K562 (cell line): ENCODE measurements at regions not wholly inside any gene's neighbourhood (a gene's known extent, or its start where the extent isn't known, plus 50 kb on each side); places are given as distances from the start of the nearest gene placed in this dataset.

ENCODE experiments used
- ATAC-seq: fragments of 200-7000 bp; cut with Tn5 transposase; 3 replicates; pipeline ENCODE4 v1.9.1; 2020; ENCODE audit warnings: moderate library complexity
- BruUV-seq: library from RNA; stranded (reverse); fragments of 400-500 nt; replicated peaks from 2 replicates; lab custom pipeline; 2021; lab: Mats Ljungman, UMichigan
- CTCF ChIA-PET: fragments of 300-600 bp; formaldehyde crosslinking; extraction: SDS; loops from one replicate; lab custom pipeline; 2021; ENCODE audit warnings: low intra/inter-chr PET ratio; lab: Yijun Ruan, JAX
- POLR2A ChIA-PET: fragments of 300-600, 350-650 bp; sonication (Branson Sonifier 250); formaldehyde crosslinking; extraction: SDS; loops from one replicate; lab custom pipeline; 2021; ENCODE audit warnings: antibody characterized with exemption, inconsistent platforms; lab: Yijun Ruan, JAX
- DNase-seq, 4 experiments: peaks; one replicate each; pipeline versions ENCODE4 v3.0.0 to v3.0.0-alpha.2; 2011 to 2018; ENCODE audit warnings: low spot score in 3 of 4, mixed read lengths in 3 of 4; ENCODE audit errors: extremely low read depth in 1 of 4
- FAIRE-seq: peaks from 2 replicates; lab custom pipeline; 2011; peaks lifted over from hg19 to GRCh38; lab: Jason Lieb, UNC
- H2AFZ ChIP-seq: 2 replicates; pipeline ENCODE4 v1.6.0; 2011; ENCODE audit warnings: low read depth, low read length, control low read depth, inconsistent platforms
- H3K27ac ChIP-seq: fragments of 200-600 bp; 3 replicates; pipeline ENCODE4 v1.8.0; 2011; ENCODE audit warnings: low read depth, mild to moderate bottlenecking, control low read depth, inconsistent platforms, low read length, moderate library complexity, mixed read lengths; ENCODE audit errors: extremely low read depth
- H3K27me3 ChIP-seq, 2 experiments: fragments of 300-600 bp in 1 of 2; 2 replicates in 1 of 2; 3 replicates in 1 of 2; pipeline versions ENCODE4 v1.6.0 to v1.8.0; 2011; ENCODE audit warnings: inconsistent platforms in 2 of 2, low read length in 2 of 2, mild to moderate bottlenecking in 1 of 2, mixed read lengths in 1 of 2, moderate library complexity in 1 of 2; ENCODE audit not compliant: control insufficient read depth in 2 of 2, insufficient read depth in 2 of 2
- H3K36me3 ChIP-seq: fragments of 300-600 bp; 3 replicates; pipeline ENCODE4 v1.8.0; 2011; ENCODE audit warnings: mild to moderate bottlenecking, low read length, inconsistent platforms; ENCODE audit not compliant: control insufficient read depth, insufficient read depth
- H3K4me1 ChIP-seq, 2 experiments: fragments of 200-600 bp in 1 of 2; replicated peaks in 1 of 2; 2 replicates in 1 of 2; 3 replicates in 1 of 2; pipeline versions ENCODE4 v1.5.1 to v1.8.0; 2011; ENCODE audit warnings: inconsistent platforms in 2 of 2, low read length in 2 of 2, mild to moderate bottlenecking in 1 of 2, mixed read lengths in 1 of 2, moderate library complexity in 1 of 2; ENCODE audit not compliant: control insufficient read depth in 2 of 2, insufficient read depth in 2 of 2
- H3K4me2 ChIP-seq: 2 replicates; pipeline ENCODE4 v1.6.1; 2011; ENCODE audit warnings: low read length, control low read depth, inconsistent platforms, mixed read lengths; ENCODE audit not compliant: insufficient read depth
- H3K4me3 ChIP-seq: fragments of 200-600 bp; sonication (generic), shearing (Covaris generic); 2 replicates; pipeline ENCODE4 v1.5.1; 2016; ENCODE audit warnings: control low read depth, inconsistent platforms
- H3K79me2 ChIP-seq: fragments of 200-600 bp; 3 replicates; pipeline ENCODE4 v1.8.0; 2011; ENCODE audit warnings: low read length, inconsistent platforms; ENCODE audit not compliant: control insufficient read depth, insufficient read depth
- H3K9ac ChIP-seq, 2 experiments: 2 replicates each; pipeline versions ENCODE4 v1.6.0 to v1.6.1; 2011; ENCODE audit warnings: low read depth in 2 of 2, low read length in 2 of 2, control low read depth in 1 of 2, inconsistent platforms in 1 of 2, mild to moderate bottlenecking in 1 of 2, mixed read lengths in 1 of 2; ENCODE audit not compliant: insufficient read depth in 1 of 2
- H3K9me1 ChIP-seq: one replicate; pipeline ENCODE4 v1.6.0; 2011; ENCODE audit warnings: inconsistent platforms, mild to moderate bottlenecking, low read length, moderate library complexity; ENCODE audit not compliant: control insufficient read depth, insufficient read depth
- H3K9me3 ChIP-seq: replicated peaks from 2 replicates; pipeline ENCODE4 v1.5.1; 2011; ENCODE audit warnings: low read depth, low read length, inconsistent platforms; ENCODE audit not compliant: control insufficient read depth, insufficient read depth
- H4K20me1 ChIP-seq: replicated peaks from 2 replicates; pipeline ENCODE4 v1.6.1; 2011; ENCODE audit warnings: low read length, inconsistent platforms, mixed read lengths; ENCODE audit not compliant: control insufficient read depth, insufficient read depth
- CHD2 ChIP-seq: IDR thresholded peaks from 2 replicates; pipeline ENCODE4 v1.6.1; 2011; ENCODE audit warnings: low read depth, low read length
- HDAC8 ChIP-seq: fragments of 450-650 bp; IDR thresholded peaks from 2 replicates; pipeline ENCODE4 v1.6.1; 2016; ENCODE audit warnings: mild to moderate bottlenecking, missing genetic modification characterization, moderate library complexity, missing compliant biosample characterization
- NFYB ChIP-seq: IDR thresholded peaks from 2 replicates; pipeline ENCODE4 v1.6.1; 2011; ENCODE audit warnings: mild to moderate bottlenecking, moderate library complexity; ENCODE audit not compliant: insufficient read length; ENCODE audit errors: extremely low read depth
- NR2C1 ChIP-seq, 2 experiments: fragments of 450-650 bp; IDR thresholded peaks; 2 replicates each; pipeline ENCODE4 v1.6.1; 2017; ENCODE audit warnings: mild to moderate bottlenecking in 2 of 2, antibody characterized with exemption in 1 of 2, inconsistent platforms in 1 of 2, missing compliant biosample characterization in 1 of 2, missing genetic modification characterization in 1 of 2
- PPARD ChIP-seq: fragments of 250-450 bp; sonication (Bioruptor Pico); IDR thresholded peaks from 2 replicates; pipeline ENCODE4 v1.8.0; 2022; ENCODE audit warnings: inconsistent platforms, mild to moderate bottlenecking, moderate library complexity
- SLC30A9 ChIP-seq: fragments of 250-450 bp; sonication (Bioruptor Pico); IDR thresholded peaks from 2 replicates; pipeline ENCODE4 v1.8.0; 2022; ENCODE audit warnings: mild to moderate bottlenecking, moderate library complexity
- SOX6 ChIP-seq: fragments of 450-650 bp; IDR thresholded peaks from 2 replicates; pipeline ENCODE4 v1.6.1; 2014; ENCODE audit warnings: mild to moderate bottlenecking
- ZNF3 ChIP-seq: fragments of 250-450 bp; sonication (Bioruptor Pico); IDR thresholded peaks from 2 replicates; pipeline ENCODE4 v1.5.0; 2021; ENCODE audit warnings: mild to moderate bottlenecking, moderate library complexity
- ZNF589 ChIP-seq: fragments of 200-800 bp; sonication (Bioruptor generic); IDR thresholded peaks from 2 replicates; pipeline ENCODE4 v1.6.1; 2016; ENCODE audit warnings: low read depth, missing genetic modification characterization, missing compliant biosample characterization
- ZSCAN29 ChIP-seq: fragments of 450-650 bp; IDR thresholded peaks from 2 replicates; pipeline ENCODE4 v1.6.1; 2017
- WGBS: fragments of 100-300 bp; shearing (Covaris generic); methylation state at CpG from one replicate; pipeline ENCODE4 v1.1.6; 2016; ENCODE audit warnings: low coverage, mixed read lengths; ENCODE audit not compliant: insufficient coverage; ENCODE audit errors: missing lambda C conversion rate; 5-methylcytosine and 5-hydroxymethylcytosine counted together
- in situ Hi-C: fragments of 300-500 bp; cut with MboI; formaldehyde crosslinking; loops from 4 replicates; pipeline ENCODE4 v1.15.0; 2018; ENCODE audit warnings: inconsistent platforms, mixed read lengths
- intact Hi-C: fragments of 100-400 bp; cut with micrococcal nuclease; formaldehyde crosslinking; loops from 2 replicates; pipeline ENCODE4 v1.14.2; 2022
- TF ChIP-seq, protein P1 (sequence below): sonication (generic); formaldehyde crosslinking; IDR thresholded peaks from 2 replicates; pipeline ENCODE4 v1.8.1; 2023; ENCODE audit warnings: missing genetic modification reagents, mild to moderate bottlenecking, borderline replicate concordance
- TF ChIP-seq, protein P2 (sequence below), 2 experiments: IDR thresholded peaks; 2 replicates each; pipeline ENCODE4 v1.6.1; 2012; ENCODE audit warnings: improper control_type of control experiment in 2 of 2, low read depth in 2 of 2, low read length in 2 of 2, borderline replicate concordance in 1 of 2

DNA sequence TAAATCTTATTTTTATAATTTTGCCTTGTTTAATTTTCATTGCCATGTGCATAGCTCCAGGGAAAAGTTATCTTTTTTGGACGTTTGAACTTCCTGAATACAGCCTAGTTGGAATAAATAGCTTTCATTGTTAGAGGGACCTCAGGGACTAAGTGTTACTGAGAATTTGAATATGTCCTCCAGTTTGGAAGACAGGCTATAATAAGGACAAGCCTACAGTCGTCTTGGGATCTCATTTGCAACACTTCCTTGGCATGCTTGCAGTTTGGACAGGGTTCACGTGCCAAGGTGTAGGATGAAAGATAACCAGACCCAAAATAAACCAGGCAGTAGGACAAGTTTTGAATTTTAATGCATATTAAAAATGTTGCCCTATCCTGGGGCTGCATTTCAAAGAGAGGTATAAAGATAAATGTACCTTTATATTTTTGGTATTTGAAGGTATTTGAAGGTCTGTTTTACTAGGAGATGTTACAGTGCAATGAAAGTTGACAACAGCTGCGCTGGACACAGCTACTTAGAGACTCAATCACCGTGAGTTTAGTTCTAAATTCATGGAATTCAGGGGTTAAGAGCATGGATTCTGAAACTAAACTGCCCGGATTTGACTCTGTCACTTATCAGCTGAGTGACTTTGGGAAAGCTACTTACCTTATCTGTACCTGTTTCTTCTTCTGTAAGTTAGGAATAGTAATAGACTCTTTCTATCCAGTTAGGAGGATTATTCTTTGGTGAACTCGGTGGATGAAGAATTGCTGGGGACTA lies 134.1 kb downstream of the ACTBL2 start:
- H3K27ac ChIP-seq = no peak overlapping the region
- no peak overlapping the region for H3K4me2 ChIP-seq
- intact Hi-C loops = no loop called here
- H3K36me3 ChIP-seq = no peaks in the 10 kb centered on the region
- FAIRE-seq = no peak
- WGBS = 0% methylated on average over 7 of the region's 7 CpGs
- H3K4me1 ChIP-seq = no peaks in the 10 kb centered on the region
- H3K27me3 ChIP-seq = no peaks in the 10 kb centered on the region
- POLR2A ChIA-PET = interaction anchor here (0.8 kb wide), 1 partner anchor 10 kb away, joined by 3 read pairs; no protein-coding TSS in a partner anchor
- H3K9me1 ChIP-seq = no peaks in the 10 kb centered on the region
- H3K9me3 ChIP-seq = no peaks in the 10 kb centered on the region
- H3K4me3 ChIP-seq = no peak overlapping the region
- no peak for DNase-seq
- BruUV-seq = no TSS peak
- CTCF ChIA-PET = no interaction called here
- no peaks in the 10 kb centered on the region for H4K20me1 ChIP-seq
- ATAC-seq = no peak
- H3K79me2 ChIP-seq = no peaks in the 10 kb centered on the region
- no peak overlapping the region for H2AFZ ChIP-seq
- in situ Hi-C loops = no loop called here
- H3K9ac ChIP-seq = no peak overlapping the region
- TF ChIP-seq CHD2 (no peak), ZNF3 (CRISPR knock-in tag) (no peak), HDAC8 (tag) (no peak), SOX6 (no peak), ZNF589 (CRISPR knock-in tag) (no peak), NFYB (no peak), ZSCAN29 (no peak), PPARD (CRISPR knock-in tag) (no peak), SLC30A9 (no peak), NR2C1 (IDR thresholded peaks at IDR 0.05) (no peak), NR2C1 (tag; IDR thresholded peaks at IDR 0.05) (no peak)
- TF ChIP-seq, protein P1, sequence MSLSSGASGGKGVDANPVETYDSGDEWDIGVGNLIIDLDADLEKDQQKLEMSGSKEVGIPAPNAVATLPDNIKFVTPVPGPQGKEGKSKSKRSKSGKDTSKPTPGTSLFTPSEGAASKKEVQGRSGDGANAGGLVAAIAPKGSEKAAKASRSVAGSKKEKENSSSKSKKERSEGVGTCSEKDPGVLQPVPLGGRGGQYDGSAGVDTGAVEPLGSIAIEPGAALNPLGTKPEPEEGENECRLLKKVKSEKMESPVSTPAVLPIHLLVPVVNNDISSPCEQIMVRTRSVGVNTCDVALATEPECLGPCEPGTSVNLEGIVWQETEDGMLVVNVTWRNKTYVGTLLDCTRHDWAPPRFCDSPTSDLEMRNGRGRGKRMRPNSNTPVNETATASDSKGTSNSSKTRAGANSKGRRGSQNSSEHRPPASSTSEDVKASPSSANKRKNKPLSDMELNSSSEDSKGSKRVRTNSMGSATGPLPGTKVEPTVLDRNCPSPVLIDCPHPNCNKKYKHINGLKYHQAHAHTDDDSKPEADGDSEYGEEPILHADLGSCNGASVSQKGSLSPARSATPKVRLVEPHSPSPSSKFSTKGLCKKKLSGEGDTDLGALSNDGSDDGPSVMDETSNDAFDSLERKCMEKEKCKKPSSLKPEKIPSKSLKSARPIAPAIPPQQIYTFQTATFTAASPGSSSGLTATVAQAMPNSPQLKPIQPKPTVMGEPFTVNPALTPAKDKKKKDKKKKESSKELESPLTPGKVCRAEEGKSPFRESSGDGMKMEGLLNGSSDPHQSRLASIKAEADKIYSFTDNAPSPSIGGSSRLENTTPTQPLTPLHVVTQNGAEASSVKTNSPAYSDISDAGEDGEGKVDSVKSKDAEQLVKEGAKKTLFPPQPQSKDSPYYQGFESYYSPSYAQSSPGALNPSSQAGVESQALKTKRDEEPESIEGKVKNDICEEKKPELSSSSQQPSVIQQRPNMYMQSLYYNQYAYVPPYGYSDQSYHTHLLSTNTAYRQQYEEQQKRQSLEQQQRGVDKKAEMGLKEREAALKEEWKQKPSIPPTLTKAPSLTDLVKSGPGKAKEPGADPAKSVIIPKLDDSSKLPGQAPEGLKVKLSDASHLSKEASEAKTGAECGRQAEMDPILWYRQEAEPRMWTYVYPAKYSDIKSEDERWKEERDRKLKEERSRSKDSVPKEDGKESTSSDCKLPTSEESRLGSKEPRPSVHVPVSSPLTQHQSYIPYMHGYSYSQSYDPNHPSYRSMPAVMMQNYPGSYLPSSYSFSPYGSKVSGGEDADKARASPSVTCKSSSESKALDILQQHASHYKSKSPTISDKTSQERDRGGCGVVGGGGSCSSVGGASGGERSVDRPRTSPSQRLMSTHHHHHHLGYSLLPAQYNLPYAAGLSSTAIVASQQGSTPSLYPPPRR (CRISPR knock-in tag) = no peak
- TF ChIP-seq, protein P2, sequence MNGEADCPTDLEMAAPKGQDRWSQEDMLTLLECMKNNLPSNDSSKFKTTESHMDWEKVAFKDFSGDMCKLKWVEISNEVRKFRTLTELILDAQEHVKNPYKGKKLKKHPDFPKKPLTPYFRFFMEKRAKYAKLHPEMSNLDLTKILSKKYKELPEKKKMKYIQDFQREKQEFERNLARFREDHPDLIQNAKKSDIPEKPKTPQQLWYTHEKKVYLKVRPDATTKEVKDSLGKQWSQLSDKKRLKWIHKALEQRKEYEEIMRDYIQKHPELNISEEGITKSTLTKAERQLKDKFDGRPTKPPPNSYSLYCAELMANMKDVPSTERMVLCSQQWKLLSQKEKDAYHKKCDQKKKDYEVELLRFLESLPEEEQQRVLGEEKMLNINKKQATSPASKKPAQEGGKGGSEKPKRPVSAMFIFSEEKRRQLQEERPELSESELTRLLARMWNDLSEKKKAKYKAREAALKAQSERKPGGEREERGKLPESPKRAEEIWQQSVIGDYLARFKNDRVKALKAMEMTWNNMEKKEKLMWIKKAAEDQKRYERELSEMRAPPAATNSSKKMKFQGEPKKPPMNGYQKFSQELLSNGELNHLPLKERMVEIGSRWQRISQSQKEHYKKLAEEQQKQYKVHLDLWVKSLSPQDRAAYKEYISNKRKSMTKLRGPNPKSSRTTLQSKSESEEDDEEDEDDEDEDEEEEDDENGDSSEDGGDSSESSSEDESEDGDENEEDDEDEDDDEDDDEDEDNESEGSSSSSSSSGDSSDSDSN (IDR thresholded peaks at IDR 0.05; ENCODE audit: borderline replicate concordance in 1 of 2, low read depth in 2 of 2, low read length in 2 of 2) = no peak
